Hepatocyte (in vitro differentiated cells): ENCODE measurements at regions not wholly inside any gene's neighbourhood (a gene's known extent, or its start where the extent isn't known, plus 50 kb on each side); places are given as distances from the start of the nearest gene placed in this dataset.

Experiments
- CTCF ChIP-seq: fragments of 200-600 bp; sonication (generic); IDR thresholded peaks from 2 replicates; pipeline ENCODE4 v1.5.1; 2016; ENCODE audit warnings: antibody characterized with exemption, mild to moderate bottlenecking; ENCODE audit not compliant: poor library complexity
- EZH2 ChIP-seq: fragments of 200-600 bp; sonication (generic); IDR thresholded peaks from 2 replicates; pipeline ENCODE4 v1.6.1; 2016; ENCODE audit warnings: antibody characterized with exemption, mild to moderate bottlenecking, borderline replicate concordance

GRCh38 chr2:30372826-30373225 is 74.2 kb upstream of the LCLAT1 start:
- no peak for TF ChIP-seq EZH2
- TF ChIP-seq CTCF, result no peak
